ENCODE measurements at regions not wholly inside any gene's neighbourhood (a gene's known extent, or its start where the extent isn't known, plus 50 kb on each side); places are given as distances from the start of the nearest gene placed in this dataset.

DNA sequence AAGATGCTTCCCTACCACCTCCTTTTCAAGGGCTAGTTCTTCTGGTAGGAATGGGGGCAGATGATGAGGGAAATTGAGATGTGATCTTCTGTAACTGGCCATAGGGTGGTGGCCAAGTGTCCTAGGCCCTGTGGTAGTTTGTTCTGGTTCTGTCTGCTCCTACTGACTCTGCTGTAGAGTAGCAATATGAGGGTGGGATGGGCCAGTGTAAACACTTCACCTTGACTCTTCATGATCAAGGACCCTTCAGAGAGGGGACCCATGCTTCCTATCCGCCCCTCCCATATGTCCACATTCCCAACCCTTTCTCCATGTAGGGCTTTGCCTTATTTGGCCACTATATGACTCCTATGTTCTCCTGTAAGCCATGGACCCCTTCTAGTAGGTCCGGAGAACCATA is 230.3 kb upstream of the SESN3 start:
- TF ChIP-seq POLR2AphosphoS5 (IDR thresholded peaks at IDR 0.05; ENCODE audit: low read depth, low read length) (no peak), TAF1 (IDR thresholded peaks at IDR 0.05; ENCODE audit: borderline replicate concordance, insufficient read depth, low read length) (no peak), SIN3A (IDR thresholded peaks at IDR 0.05; ENCODE audit: borderline replicate concordance, insufficient read depth, low read length) (no peak), FOXP2 (optimal IDR thresholded peaks at IDR 0.05; ENCODE audit: borderline replicate concordance, extremely low read depth, extremely low read length, insufficient read depth) (no peak)
- TF ChIP-seq, protein P1, sequence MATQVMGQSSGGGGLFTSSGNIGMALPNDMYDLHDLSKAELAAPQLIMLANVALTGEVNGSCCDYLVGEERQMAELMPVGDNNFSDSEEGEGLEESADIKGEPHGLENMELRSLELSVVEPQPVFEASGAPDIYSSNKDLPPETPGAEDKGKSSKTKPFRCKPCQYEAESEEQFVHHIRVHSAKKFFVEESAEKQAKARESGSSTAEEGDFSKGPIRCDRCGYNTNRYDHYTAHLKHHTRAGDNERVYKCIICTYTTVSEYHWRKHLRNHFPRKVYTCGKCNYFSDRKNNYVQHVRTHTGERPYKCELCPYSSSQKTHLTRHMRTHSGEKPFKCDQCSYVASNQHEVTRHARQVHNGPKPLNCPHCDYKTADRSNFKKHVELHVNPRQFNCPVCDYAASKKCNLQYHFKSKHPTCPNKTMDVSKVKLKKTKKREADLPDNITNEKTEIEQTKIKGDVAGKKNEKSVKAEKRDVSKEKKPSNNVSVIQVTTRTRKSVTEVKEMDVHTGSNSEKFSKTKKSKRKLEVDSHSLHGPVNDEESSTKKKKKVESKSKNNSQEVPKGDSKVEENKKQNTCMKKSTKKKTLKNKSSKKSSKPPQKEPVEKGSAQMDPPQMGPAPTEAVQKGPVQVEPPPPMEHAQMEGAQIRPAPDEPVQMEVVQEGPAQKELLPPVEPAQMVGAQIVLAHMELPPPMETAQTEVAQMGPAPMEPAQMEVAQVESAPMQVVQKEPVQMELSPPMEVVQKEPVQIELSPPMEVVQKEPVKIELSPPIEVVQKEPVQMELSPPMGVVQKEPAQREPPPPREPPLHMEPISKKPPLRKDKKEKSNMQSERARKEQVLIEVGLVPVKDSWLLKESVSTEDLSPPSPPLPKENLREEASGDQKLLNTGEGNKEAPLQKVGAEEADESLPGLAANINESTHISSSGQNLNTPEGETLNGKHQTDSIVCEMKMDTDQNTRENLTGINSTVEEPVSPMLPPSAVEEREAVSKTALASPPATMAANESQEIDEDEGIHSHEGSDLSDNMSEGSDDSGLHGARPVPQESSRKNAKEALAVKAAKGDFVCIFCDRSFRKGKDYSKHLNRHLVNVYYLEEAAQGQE (IDR thresholded peaks at IDR 0.05; ENCODE audit: insufficient read depth in 1 of 2, low read depth in 2 of 2, low read length in 2 of 2) = no peak

GRCh38 chr11:95459291-95460042 is 228.5 kb upstream of the SESN3 start:
- TF ChIP-seq TAF1 (IDR thresholded peaks at IDR 0.05; ENCODE audit: borderline replicate concordance, insufficient read depth, low read length) (no peak), FOXP2 (optimal IDR thresholded peaks at IDR 0.05; ENCODE audit: borderline replicate concordance, extremely low read depth, extremely low read length, insufficient read depth) (no peak), POLR2AphosphoS5 (IDR thresholded peaks at IDR 0.05; ENCODE audit: low read depth, low read length) (no peak), SIN3A (IDR thresholded peaks at IDR 0.05; ENCODE audit: borderline replicate concordance, insufficient read depth, low read length) (no peak)
- TF ChIP-seq, protein P1 (IDR thresholded peaks at IDR 0.05; ENCODE audit: insufficient read depth in 1 of 2, low read depth in 2 of 2, low read length in 2 of 2) = no peak

DNA sequence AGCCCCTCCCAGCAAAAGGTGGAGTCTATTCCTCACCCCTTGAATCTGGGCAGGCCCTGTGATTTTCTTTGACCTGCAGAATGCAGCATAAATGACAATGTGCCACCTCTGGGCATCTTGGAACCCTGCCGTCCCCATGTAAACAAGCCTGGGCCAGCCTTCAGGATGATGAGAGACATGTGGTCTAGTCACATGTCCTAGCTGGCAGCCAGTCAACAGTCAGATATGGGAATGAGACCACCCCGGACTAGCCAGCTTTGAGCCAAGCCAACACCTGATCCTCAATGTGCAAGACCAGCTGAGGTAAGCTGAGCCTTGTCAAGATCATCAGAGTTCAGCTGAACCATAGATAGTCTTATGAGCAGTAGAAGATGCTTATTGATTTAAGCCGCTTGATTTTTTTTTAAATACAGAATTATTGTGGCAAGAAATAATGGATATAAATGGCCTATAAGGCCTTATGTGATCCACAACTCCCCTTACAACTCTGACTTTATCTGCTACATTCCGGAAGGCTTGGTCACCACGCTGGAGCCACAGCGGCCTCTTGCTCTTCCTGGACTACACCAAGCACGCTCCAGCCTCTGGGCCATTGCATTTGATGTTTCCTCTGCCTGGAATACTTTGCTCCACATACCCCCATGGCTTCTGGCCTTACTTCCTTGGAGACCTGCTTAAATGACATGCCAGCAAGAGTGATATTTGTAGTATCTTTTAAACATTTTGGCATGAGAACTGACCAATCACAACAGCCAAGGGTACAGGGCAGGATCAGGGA is 225.9 kb upstream of the SESN3 start:
- TF ChIP-seq POLR2AphosphoS5 (IDR thresholded peaks at IDR 0.05; ENCODE audit: low read depth, low read length) = no peak
- no peak for TF ChIP-seq SIN3A (IDR thresholded peaks at IDR 0.05; ENCODE audit: borderline replicate concordance, insufficient read depth, low read length)
- no peak for TF ChIP-seq TAF1 (IDR thresholded peaks at IDR 0.05; ENCODE audit: borderline replicate concordance, insufficient read depth, low read length)
- TF ChIP-seq FOXP2 (optimal IDR thresholded peaks at IDR 0.05; ENCODE audit: borderline replicate concordance, extremely low read depth, extremely low read length, insufficient read depth) = no peak
- TF ChIP-seq, protein P1 (IDR thresholded peaks at IDR 0.05; ENCODE audit: insufficient read depth in 1 of 2, low read depth in 2 of 2, low read length in 2 of 2) = no peak

- no peak for TF ChIP-seq FOXP2 (optimal IDR thresholded peaks at IDR 0.05; ENCODE audit: borderline replicate concordance, extremely low read depth, extremely low read length, insufficient read depth)
- TF ChIP-seq SIN3A (IDR thresholded peaks at IDR 0.05; ENCODE audit: borderline replicate concordance, insufficient read depth, low read length) = no peak
- no peak for TF ChIP-seq TAF1 (IDR thresholded peaks at IDR 0.05; ENCODE audit: borderline replicate concordance, insufficient read depth, low read length)
- TF ChIP-seq, protein P1 (IDR thresholded peaks at IDR 0.05; ENCODE audit: insufficient read depth in 1 of 2, low read depth in 2 of 2, low read length in 2 of 2) = no peak
Measured at GRCh38 chr11:95455228-95455970, 224.4 kb upstream of the SESN3 start.
